BJ (cell line): ENCODE measurements at regions not wholly inside any gene's neighbourhood (a gene's known extent, or its start where the extent isn't known, plus 50 kb on each side); places are given as distances from the start of the nearest gene placed in this dataset.
"Not testable (repeated sequence)": the region's sequence is repeated elsewhere in the genome, so short reads cannot be mapped to it uniquely, and the experiment has no call there.

ENCODE experiments used
- CTCF ChIA-PET: fragments of 350-600 bp; formaldehyde crosslinking; extraction: SDS; loops from one replicate; lab custom pipeline; 2021; ENCODE audit warnings: antibody characterized with exemption, inconsistent platforms; lab: Yijun Ruan, JAX
- POLR2A ChIA-PET: fragments of 300-600 bp; sonication (Branson Sonifier 250); formaldehyde crosslinking; extraction: SDS; loops from one replicate; lab custom pipeline; 2021; ENCODE audit warnings: antibody characterized with exemption; lab: Charles Lee
- DNase-seq: peaks from one replicate; pipeline ENCODE4 v3.0.0-alpha.2; 2011; ENCODE audit warnings: low read depth
- H3K27me3 ChIP-seq: 2 replicates; pipeline ENCODE4 v1.6.0; 2011; ENCODE audit warnings: low read length; ENCODE audit not compliant: control insufficient read depth, insufficient read depth
- H3K36me3 ChIP-seq: 2 replicates; pipeline ENCODE4 v1.5.1; 2011; ENCODE audit warnings: low read length; ENCODE audit not compliant: control insufficient read depth, insufficient read depth
- H3K4me3 ChIP-seq: 2 replicates; pipeline ENCODE4 v1.5.1; 2011; ENCODE audit warnings: low read depth, mild to moderate bottlenecking, control low read depth, low read length
- TF ChIP-seq, protein P1 (sequence below): IDR thresholded peaks from 2 replicates; pipeline ENCODE4 v1.5.1; 2011; ENCODE audit warnings: low read depth, mild to moderate bottlenecking, control low read depth, inconsistent platforms, low read length, moderate library complexity; ENCODE audit not compliant: insufficient read depth

DNA sequence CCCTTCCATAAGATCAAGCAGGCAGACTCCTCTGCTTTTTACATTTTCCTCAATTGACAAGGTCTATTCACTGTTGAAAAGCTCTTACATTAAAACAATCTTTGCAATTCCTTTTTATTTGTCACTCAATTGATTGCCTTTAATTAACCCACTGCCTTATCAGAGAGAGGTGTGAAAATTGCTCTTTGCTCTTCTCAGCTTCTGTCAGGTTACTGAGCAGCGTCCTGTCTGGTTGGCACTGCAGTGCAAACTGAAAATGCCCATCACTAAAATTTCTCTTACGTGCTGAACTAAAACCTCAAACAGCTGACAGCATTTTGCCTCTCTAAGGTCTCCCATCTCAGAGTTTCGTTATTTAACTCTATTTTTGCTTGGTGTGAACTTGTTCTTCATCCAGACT is 504.1 kb upstream of the ATXN7L3B start:
- CTCF ChIA-PET = no interaction called here
- no peak for DNase-seq
- POLR2A ChIA-PET = no interaction called here
- TF ChIP-seq, protein P1, sequence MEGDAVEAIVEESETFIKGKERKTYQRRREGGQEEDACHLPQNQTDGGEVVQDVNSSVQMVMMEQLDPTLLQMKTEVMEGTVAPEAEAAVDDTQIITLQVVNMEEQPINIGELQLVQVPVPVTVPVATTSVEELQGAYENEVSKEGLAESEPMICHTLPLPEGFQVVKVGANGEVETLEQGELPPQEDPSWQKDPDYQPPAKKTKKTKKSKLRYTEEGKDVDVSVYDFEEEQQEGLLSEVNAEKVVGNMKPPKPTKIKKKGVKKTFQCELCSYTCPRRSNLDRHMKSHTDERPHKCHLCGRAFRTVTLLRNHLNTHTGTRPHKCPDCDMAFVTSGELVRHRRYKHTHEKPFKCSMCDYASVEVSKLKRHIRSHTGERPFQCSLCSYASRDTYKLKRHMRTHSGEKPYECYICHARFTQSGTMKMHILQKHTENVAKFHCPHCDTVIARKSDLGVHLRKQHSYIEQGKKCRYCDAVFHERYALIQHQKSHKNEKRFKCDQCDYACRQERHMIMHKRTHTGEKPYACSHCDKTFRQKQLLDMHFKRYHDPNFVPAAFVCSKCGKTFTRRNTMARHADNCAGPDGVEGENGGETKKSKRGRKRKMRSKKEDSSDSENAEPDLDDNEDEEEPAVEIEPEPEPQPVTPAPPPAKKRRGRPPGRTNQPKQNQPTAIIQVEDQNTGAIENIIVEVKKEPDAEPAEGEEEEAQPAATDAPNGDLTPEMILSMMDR = no peak
- H3K4me3 ChIP-seq = no peak overlapping the region
- no peaks in the 10 kb centered on the region for H3K27me3 ChIP-seq
- no peaks in the 10 kb centered on the region for H3K36me3 ChIP-seq

- DNase-seq, H3K4me3 ChIP-seq, H3K36me3 ChIP-seq, POLR2A ChIA-PET, CTCF ChIA-PET, H3K27me3 ChIP-seq: not testable (repeated sequence)
Measured at GRCh38 chr12:74039138-74039537, 498.5 kb upstream of the ATXN7L3B start.

GRCh38 chr12:74043343-74043742 is 494.3 kb upstream of the ATXN7L3B start:
- TF ChIP-seq, protein P1 = no peak
- ChIA-PET POLR2A (no interaction called here), CTCF (no interaction called here)
- DNase-seq = no peak
- Histone ChIP-seq H3K27me3 (no peaks in the 10 kb centered on the region), H3K4me3 (no peak overlapping the region), H3K36me3 (no peaks in the 10 kb centered on the region)

DNA sequence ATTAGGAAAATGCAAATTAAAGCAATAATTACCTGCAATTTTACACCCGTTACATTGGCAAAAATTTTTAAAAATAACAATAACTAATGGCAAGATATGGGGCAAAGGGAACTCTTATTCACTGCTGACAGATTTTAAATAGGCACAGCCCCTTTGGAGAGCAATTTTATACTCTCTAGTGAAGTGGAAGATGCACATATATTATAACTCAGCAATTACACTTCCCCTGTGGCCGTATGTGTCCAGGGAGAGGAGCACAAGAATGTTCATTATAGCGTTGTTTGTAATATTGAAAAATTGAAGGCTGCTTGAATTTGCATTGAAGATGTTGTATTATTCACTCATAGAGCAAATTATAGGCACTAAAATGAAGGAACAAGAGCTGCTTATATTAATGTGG is 488.3 kb upstream of the ATXN7L3B start:
- ChIA-PET POLR2A (no interaction called here), CTCF (no interaction called here)
- TF ChIP-seq, protein P1 = no peak
- no peaks in the 10 kb centered on the region for H3K36me3 ChIP-seq
- H3K27me3 ChIP-seq = no peaks in the 10 kb centered on the region
- DNase-seq = no peak
- H3K4me3 ChIP-seq = no peak overlapping the region

- DNase-seq = no peak
- H3K36me3 ChIP-seq = no peaks in the 10 kb centered on the region
- no peak overlapping the region for H3K4me3 ChIP-seq
- no peaks in the 10 kb centered on the region for H3K27me3 ChIP-seq
- ChIA-PET POLR2A (no interaction called here), CTCF (no interaction called here)
- TF ChIP-seq, protein P1 = no peak
Measured at GRCh38 chr12:74051848-74052247, 485.8 kb upstream of the ATXN7L3B start.

GRCh38 chr12:74066476-74066875 is 471.2 kb upstream of the ATXN7L3B start:
- DNase-seq = no peak
- H3K4me3 ChIP-seq = no peak overlapping the region
- H3K36me3 ChIP-seq = no peaks in the 10 kb centered on the region
- ChIA-PET CTCF (no interaction called here), POLR2A (no interaction called here)
- H3K27me3 ChIP-seq = no peaks in the 10 kb centered on the region
- TF ChIP-seq, protein P1 = no peak
